Lower leg skin (tissue), 4 donors: ENCODE measurements at regions not wholly inside any gene's neighbourhood (a gene's known extent, or its start where the extent isn't known, plus 50 kb on each side); places are given as distances from the start of the nearest gene placed in this dataset.

ENCODE experiments used
- DNase-seq, 2 donors: peaks; one replicate each; pipeline ENCODE4 v3.0.0-alpha.2; 2019; ENCODE audit warnings: low spot score in 2 of 2
- H3K4me3 ChIP-seq: fragments of 200-600 bp; sonication (generic); 2 replicates; pipeline ENCODE4 v1.5.1; 2017; ENCODE audit warnings: mild to moderate bottlenecking, low read depth; ENCODE audit not compliant: poor library complexity, severe bottlenecking
- POLR2A ChIP-seq, 2 donors: fragments of 450-650 bp; IDR thresholded peaks; one replicate each; pipeline ENCODE4 v1.6.1; 2016 to 2017; ENCODE audit warnings: antibody characterized with exemption in 2 of 2, mild to moderate bottlenecking in 1 of 2, moderate library complexity in 1 of 2
- WGBS, 2 donors: methylation state at CpG; one replicate each; pipeline ENCODE4 v1.1.5; 2018; 5-methylcytosine and 5-hydroxymethylcytosine counted together
- intact Hi-C: fragments of 100-400 bp; cut with DNase I; formaldehyde crosslinking; loops from one replicate; pipeline ENCODE4 v1.15.0; 2023; ENCODE audit warnings: low total_unique reads
- TF ChIP-seq, protein P1 (sequence below), 3 donors: fragments of 450-650 bp; IDR thresholded peaks; one replicate each; pipeline ENCODE4 v1.5.1; 2016; ENCODE audit warnings: antibody characterized with exemption in 3 of 3, mild to moderate bottlenecking in 3 of 3, moderate library complexity in 2 of 3

GRCh38 chr1:219460081-219460895 lies 152.6 kb downstream of the ZC3H11B start:
- intact Hi-C loops: no loop called here
- TF ChIP-seq, protein P1, sequence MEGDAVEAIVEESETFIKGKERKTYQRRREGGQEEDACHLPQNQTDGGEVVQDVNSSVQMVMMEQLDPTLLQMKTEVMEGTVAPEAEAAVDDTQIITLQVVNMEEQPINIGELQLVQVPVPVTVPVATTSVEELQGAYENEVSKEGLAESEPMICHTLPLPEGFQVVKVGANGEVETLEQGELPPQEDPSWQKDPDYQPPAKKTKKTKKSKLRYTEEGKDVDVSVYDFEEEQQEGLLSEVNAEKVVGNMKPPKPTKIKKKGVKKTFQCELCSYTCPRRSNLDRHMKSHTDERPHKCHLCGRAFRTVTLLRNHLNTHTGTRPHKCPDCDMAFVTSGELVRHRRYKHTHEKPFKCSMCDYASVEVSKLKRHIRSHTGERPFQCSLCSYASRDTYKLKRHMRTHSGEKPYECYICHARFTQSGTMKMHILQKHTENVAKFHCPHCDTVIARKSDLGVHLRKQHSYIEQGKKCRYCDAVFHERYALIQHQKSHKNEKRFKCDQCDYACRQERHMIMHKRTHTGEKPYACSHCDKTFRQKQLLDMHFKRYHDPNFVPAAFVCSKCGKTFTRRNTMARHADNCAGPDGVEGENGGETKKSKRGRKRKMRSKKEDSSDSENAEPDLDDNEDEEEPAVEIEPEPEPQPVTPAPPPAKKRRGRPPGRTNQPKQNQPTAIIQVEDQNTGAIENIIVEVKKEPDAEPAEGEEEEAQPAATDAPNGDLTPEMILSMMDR (IDR thresholded peaks at IDR 0.05): no peak
- no peak for TF ChIP-seq POLR2A (IDR thresholded peaks at IDR 0.05)
- WGBS, 2 donors: 87 to 88% methylated on average over 2 of the region's 2 CpGs
- DNase-seq: no peak
- no peak overlapping the region for H3K4me3 ChIP-seq

- TF ChIP-seq POLR2A (IDR thresholded peaks at IDR 0.05): no peak
- TF ChIP-seq, protein P1 (IDR thresholded peaks at IDR 0.05): no peak
- DNase-seq: peak in 1 of 2 donors; percentile 33
- no peak overlapping the region for H3K4me3 ChIP-seq
- intact Hi-C loops: no loop called here
- WGBS, 2 donors: 47 to 58% methylated on average over 5 of the region's 5 CpGs
Observed at GRCh38 chr1:219459351-219460080, 153.4 kb downstream of the ZC3H11B start.

DNA sequence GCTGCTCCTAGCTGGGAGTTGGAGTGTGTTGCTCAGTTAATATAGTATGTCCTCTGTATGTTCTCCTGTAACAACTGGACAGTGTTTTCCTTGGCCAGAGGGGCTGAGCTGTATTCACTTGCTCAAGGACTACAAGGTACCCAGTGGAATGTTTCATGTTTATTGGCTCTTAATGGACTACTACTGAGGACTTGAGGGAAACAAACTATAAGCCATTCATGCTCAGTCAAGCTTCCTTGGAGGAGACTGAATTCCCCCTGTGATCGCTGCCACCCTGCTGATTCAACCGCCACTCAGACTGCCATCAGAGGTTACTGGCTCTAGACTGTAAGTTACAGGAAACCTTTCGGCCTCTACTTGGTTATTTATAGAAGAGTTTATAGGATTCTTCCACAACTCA lies 166.6 kb downstream of the ZC3H11B start:
- intact Hi-C loops: no loop called here
- no peak for TF ChIP-seq POLR2A (IDR thresholded peaks at IDR 0.05)
- TF ChIP-seq, protein P1 (IDR thresholded peaks at IDR 0.05): no peak
- no peak for DNase-seq
- 86 to 92% methylated on average over 3 of the region's 3 CpGs for WGBS, 2 donors
- H3K4me3 ChIP-seq: no peak overlapping the region

DNA sequence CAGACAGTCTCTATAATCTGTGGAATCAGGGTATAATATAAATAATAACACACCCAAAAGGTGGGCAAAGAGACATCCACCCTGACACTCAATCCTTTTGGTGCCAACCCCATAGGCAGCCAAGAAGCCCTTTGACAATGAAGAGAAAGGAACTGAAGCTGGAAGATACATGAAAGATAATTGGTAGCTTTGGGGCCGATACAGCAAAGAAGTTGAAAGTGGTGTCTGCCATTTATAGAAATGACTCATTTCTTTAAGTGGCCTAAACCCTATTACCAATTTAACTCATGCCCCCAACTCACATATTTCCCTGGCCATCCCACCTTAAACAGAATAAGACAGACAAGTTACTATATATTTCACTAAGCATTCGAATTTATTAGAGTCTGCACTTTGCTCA lies 167.0 kb downstream of the ZC3H11B start:
- intact Hi-C loops: no loop called here
- no peak overlapping the region for H3K4me3 ChIP-seq
- WGBS, 2 donors: 77 to 78% methylated on average over 2 of the region's 2 CpGs
- DNase-seq: no peak
- TF ChIP-seq, protein P1 (IDR thresholded peaks at IDR 0.05): no peak
- no peak for TF ChIP-seq POLR2A (IDR thresholded peaks at IDR 0.05)

DNA sequence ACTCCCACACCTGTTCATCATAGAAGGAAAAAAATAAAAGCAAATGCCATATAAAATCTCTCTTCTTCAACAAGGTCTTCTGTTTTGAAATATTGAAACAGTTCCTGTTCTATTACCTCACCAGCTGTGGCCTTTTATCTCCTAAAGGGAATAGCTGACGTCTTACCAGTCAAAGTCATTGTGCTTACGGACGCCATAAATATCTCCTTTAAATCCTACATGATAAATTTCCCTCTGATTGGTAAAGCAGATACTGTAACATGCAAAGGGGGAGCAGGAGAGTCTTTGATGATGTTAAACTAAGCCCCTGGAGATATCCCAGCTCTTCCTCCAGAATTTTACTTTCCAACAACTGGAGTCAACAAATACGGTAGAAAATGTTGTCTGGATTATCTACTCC lies 168.4 kb downstream of the ZC3H11B start:
- DNase-seq: no peak
- WGBS, 2 donors: 72 to 75% methylated on average over 4 of the region's 4 CpGs
- TF ChIP-seq, protein P1 (IDR thresholded peaks at IDR 0.05): no peak
- no peak for TF ChIP-seq POLR2A (IDR thresholded peaks at IDR 0.05)
- no peak overlapping the region for H3K4me3 ChIP-seq
- intact Hi-C loops: no loop called here
